GM21576 (cell line): ENCODE measurements at regions not wholly inside any gene's neighbourhood (a gene's known extent, or its start where the extent isn't known, plus 50 kb on each side); places are given as distances from the start of the nearest gene placed in this dataset.

ENCODE experiments used
- ATAC-seq: cut with Tn5 transposase; IDR thresholded peaks from one replicate; pipeline ENCODE4 v1.9.1; 2021; ENCODE audit warnings: mild to moderate bottlenecking, moderate library complexity; ENCODE audit not compliant: unreplicated experiment

DNA sequence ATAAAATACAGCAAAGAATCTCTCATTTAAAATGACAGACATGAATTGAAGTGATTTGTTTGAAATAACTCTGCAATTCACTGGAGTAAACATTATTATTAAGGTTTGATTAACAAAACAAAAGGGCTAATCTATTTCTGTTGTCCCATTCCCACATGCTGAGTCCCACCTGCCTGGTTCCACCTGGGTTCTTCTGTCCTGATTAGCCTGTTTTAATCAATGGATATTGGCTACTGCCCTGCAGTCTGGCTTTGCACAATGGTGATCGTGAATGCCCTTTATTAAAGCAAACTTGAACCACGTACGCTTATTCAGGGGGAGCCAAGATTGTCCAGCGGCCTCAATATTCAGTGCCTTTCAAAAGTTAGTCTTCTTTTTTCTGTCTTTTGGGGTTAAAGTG is 72.8 kb upstream of the CDH19 start:
- ATAC-seq, result no peak

DNA sequence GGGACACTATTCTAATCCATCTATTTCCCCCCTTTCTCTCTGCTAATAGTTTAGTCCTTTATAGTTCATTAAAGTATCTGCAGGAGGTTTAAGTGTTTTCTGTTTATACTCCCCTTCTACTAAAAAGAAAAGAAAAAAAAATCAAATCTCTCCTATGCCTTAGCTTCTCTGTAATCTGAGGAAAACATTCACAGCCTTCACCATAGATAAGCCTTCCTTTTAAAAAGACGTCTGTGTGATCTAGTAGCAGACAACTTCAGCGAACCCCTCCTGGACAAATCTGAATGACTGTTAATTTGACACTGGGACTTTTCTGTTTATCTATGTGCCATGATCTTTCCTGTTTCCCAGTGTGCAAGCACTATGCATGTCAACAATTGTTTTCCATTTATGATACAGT is 70.4 kb upstream of the CDH19 start:
- no peak for ATAC-seq

DNA sequence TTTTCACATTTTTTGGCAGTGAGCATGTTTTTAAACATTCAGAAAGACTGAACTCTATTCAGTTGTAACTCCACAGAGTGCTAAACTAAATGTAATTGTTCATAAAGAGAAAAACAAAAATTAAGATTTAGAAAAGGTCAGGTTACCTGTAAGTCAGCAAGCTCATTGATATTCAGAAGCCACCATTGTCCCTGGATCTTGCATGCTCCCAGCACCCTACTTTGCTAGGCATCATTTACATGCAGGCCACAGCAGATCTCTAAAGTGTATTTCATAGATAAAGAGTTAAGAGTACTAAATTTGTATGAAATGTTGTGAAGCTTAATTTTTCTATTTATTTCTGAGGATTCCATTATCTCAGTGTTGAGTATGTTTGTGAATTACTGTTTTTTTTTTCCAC is 64.8 kb upstream of the CDH19 start:
- no peak for ATAC-seq

DNA sequence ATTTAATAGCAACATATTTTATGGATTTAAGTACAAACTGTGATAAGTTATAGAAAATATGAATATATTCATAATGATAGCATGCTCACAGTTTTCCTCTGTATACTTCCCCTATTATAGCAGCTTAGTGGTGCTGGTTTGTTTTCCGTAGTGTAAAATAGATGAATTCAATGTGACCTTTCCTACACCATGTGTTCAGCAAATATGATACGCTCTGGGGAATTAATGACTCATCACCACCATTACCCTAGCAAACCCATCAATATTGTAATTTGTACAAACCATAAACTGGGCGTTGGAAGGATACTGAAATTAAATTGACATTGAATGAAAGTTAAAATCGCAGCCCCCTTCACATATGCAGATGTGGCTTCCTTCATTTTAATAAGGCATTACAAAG is 58.7 kb upstream of the CDH19 start:
- ATAC-seq, result no peak

DNA sequence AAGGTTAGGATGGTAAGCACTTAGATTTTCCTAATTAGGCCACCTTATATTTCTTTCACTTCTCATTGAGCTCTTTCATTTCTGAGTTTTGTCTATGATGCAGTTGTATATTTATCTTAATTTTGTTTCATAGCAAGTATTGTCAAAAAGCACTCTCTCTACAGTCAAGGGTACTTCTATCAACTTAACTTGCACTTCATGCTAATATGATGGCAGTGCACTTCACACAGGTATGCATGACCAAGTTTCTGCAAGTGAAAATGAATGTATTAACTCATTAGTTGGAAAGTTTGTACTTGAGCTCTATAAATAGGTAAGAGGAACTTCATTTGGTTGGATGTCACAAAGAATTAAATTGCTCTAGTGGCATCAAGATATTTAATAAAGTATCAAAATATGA is 51.5 kb upstream of the CDH19 start:
- ATAC-seq, result no peak
